Heart left ventricle (tissue), 16 donors: ENCODE measurements at regions not wholly inside any gene's neighbourhood (a gene's known extent, or its start where the extent isn't known, plus 50 kb on each side); places are given as distances from the start of the nearest gene placed in this dataset.

Experiments
- ATAC-seq, 4 donors: fragments of 200-7000 bp; cut with Tn5 transposase; one replicate each; pipeline ENCODE4 v1.9.1; 2020 to 2022; ENCODE audit warnings: moderate library complexity in 4 of 4, mild to moderate bottlenecking in 3 of 4, moderate number of reproducible peaks in 1 of 4
- DNase-seq, 5 donors: peaks; one replicate each; pipeline ENCODE4 v3.0.0-alpha.2; 2020
- H3K27ac ChIP-seq, 12 donors: fragments of 200-600 bp; sonication (generic) in 4 of 12; one replicate each; pipeline versions ENCODE4 v1.5.0 to v1.8.0; 2016 to 2022; ENCODE audit warnings: mild to moderate bottlenecking in 2 of 12
- H3K27me3 ChIP-seq, 9 donors: fragments of 200-600 bp; sonication (generic) in 2 of 9; one replicate each; pipeline versions ENCODE4 v1.5.1 to v1.8.0; 2016 to 2022; ENCODE audit warnings: mild to moderate bottlenecking in 3 of 9
- H3K36me3 ChIP-seq, 9 donors: fragments of 200-600 bp; sonication (generic) in 2 of 9; one replicate each; pipeline versions ENCODE4 v1.5.0 to v1.8.0; 2018 to 2022; ENCODE audit warnings: mild to moderate bottlenecking in 2 of 9
- H3K4me1 ChIP-seq, 12 donors: fragments of 200-600 bp; sonication (generic) in 4 of 12; one replicate each; pipeline versions ENCODE4 v1.5.0 to v1.8.0; 2016 to 2022; ENCODE audit warnings: mild to moderate bottlenecking in 3 of 12
- H3K4me3 ChIP-seq, 12 donors: fragments of 200-600 bp; sonication (generic) in 4 of 12; one replicate each; pipeline versions ENCODE4 v1.5.0 to v1.8.0; 2017 to 2022; ENCODE audit warnings: mild to moderate bottlenecking in 9 of 12, moderate library complexity in 4 of 12
- H3K9me3 ChIP-seq, 12 donors: fragments of 200-600 bp; sonication (generic) in 4 of 12; one replicate each; pipeline versions ENCODE4 v1.5.0 to v1.8.0; 2016 to 2022; ENCODE audit warnings: mild to moderate bottlenecking in 1 of 12
- CTCF ChIP-seq, 12 donors: fragments of 200-600 bp; sonication (generic) in 4 of 12; IDR thresholded peaks; one replicate each; pipeline versions ENCODE4 v1.5.0 to v1.8.0; 2018 to 2022; ENCODE audit warnings: antibody characterized with exemption in 12 of 12, mild to moderate bottlenecking in 5 of 12
- POLR2A ChIP-seq, 2 donors: fragments of 450-650 bp; IDR thresholded peaks; one replicate each; pipeline ENCODE4 v1.6.1; 2017; ENCODE audit warnings: antibody characterized with exemption in 2 of 2, mild to moderate bottlenecking in 2 of 2, moderate library complexity in 2 of 2
- WGBS, 4 donors: extraction: QIAGEN DNeasy Blood & Tissue Kit in 2 of 4; methylation state at CpG; one replicate each; pipeline versions ENCODE4 v1.1.5 to v1.1.7; 2013 to 2018; 5-methylcytosine and 5-hydroxymethylcytosine counted together
- intact Hi-C, 10 donors: fragments of 100-400 bp; cut with DNase I; formaldehyde crosslinking; loops; one replicate each; pipeline versions ENCODE4 v1.11.1 to v1.14.2; 2022
- donor health status: ischemic (EF 13 %, LVEDD 7.1; RV severe dilation, severe dysfunction).
- donor health status: healthy with polysubstance abuse.
- donor health status: DM: no; HTN: yes; CAD: no.
- donor health status: DM: no; HTN: no; CAD: no.
- donor health status: ischemic (EF 25% LVEDD 6.9; RV normal size, moderate dysfunction).
- donor health status: ischemic (EF 25% LVEDD 5.7; RV mildly dilated, moderate dysfunction).
- donor health status: healthy.
- donor health status: DM: yes; HTN: yes; CAD: no.
- donor health status: ischemic (EF 35%, LVEDD 5.7; RV mildly dilated, moderate dysfunction).
- donor health status: nonischemic (EF 11% LVEDD 7.7; RV severe dilation, severe dysfunction).
- donor health status: DM: yes; HTN: yes; CAD: no.
- donor health status: PGD.
- donor health status: ischemic (EF 29% LVEDD 5.4; RV normal size, mild dysfunction).
- donor health status: nonischemic (EF 23%, LVEDD 6.1; RV moderate dilation, normal function).

GRCh38 chr14:88987516-88987915, 163.1 kb downstream of the TTC8 start:
- Histone ChIP-seq H3K36me3 (no peaks in the 10 kb centered on the region), H3K27me3 (peaks cover 0 to 4% (median 0%) of the 10 kb centered on the region in 9 donors), H3K4me3 (no peak overlapping the region), H3K27ac (no peak overlapping the region), H3K9me3 (peaks cover 0 to 12% (median 0%) of the 10 kb centered on the region in 12 donors), H3K4me1 (no peaks in the 10 kb centered on the region)
- DNase-seq = no peak
- TF ChIP-seq CTCF (IDR thresholded peaks at IDR 0.05) (no peak), POLR2A (IDR thresholded peaks at IDR 0.05) (no peak)
- intact Hi-C loops = no loop called here
- no peak for ATAC-seq
- 76 to 87% (median 86%) methylated on average over 2 of the region's 2 CpGs for WGBS, 4 donors

DNA sequence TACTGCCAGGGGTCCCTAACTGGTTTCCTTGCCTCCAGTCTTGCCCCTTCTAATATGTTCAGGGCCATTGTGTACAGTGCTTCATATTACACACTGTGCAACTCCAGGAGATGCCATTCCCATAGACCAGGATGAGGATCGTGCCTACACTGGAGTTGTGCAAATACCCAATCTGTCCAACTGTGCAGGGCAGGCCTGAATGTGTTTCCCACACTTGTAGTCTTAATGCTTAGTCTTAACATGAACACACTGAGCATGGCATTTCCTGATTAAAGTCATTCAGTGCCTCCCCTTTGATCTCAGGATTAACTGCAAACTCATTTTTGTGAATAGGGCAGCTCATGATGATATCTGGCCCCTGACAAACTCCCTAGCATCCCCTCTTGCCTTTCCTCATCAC, 165.5 kb downstream of the TTC8 start:
- ATAC-seq (no peak), DNase-seq (no peak)
- no peak overlapping the region for H3K4me3 ChIP-seq
- no peak overlapping the region for H3K27ac ChIP-seq
- peaks cover 0 to 4% (median 0%) of the 10 kb centered on the region in 9 donors for H3K27me3 ChIP-seq
- TF ChIP-seq CTCF (IDR thresholded peaks at IDR 0.05) (no peak), POLR2A (IDR thresholded peaks at IDR 0.05) (no peak)
- no peaks in the 10 kb centered on the region for H3K36me3 ChIP-seq
- H3K9me3 ChIP-seq = peaks cover 0 to 12% (median 0%) of the 10 kb centered on the region in 12 donors
- WGBS, 4 donors = 90 to 100% (median 93%) methylated on average over 1 of the region's 1 CpG
- H3K4me1 ChIP-seq = no peaks in the 10 kb centered on the region
- intact Hi-C loops = no loop called here

DNA sequence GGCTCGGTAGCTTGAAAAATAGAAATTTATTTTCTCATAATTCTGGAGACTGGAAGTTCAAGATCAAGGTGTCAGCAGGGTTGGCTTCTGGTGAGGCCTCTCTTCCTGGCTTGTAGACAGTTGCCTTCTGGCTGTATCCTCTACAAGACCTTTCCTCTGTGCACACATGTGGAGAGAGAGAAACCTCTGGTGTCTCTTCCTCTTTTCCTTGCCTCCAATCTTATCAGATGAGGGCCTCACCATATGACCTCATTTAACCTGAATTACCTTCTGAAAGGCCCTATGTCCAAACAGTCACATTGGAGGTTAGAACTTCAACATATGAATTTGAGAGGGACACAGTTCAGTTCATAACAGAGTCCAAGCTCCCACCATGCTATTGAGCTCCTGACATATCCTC, 166.4 kb downstream of the TTC8 start:
- no peak overlapping the region for H3K27ac ChIP-seq
- intact Hi-C loops = no loop called here
- 72 to 97% (median 83%) methylated on average over 1 of the region's 1 CpG for WGBS, 4 donors
- no peaks in the 10 kb centered on the region for H3K4me1 ChIP-seq
- no peaks in the 10 kb centered on the region for H3K36me3 ChIP-seq
- TF ChIP-seq CTCF (IDR thresholded peaks at IDR 0.05) (no peak), POLR2A (IDR thresholded peaks at IDR 0.05) (no peak)
- peaks cover 0 to 12% (median 0%) of the 10 kb centered on the region in 12 donors for H3K9me3 ChIP-seq
- H3K4me3 ChIP-seq = no peak overlapping the region
- DNase-seq (no peak), ATAC-seq (no peak)
- H3K27me3 ChIP-seq = peaks cover 0 to 4% (median 0%) of the 10 kb centered on the region in 9 donors

- H3K4me1 ChIP-seq = no peaks in the 10 kb centered on the region
- H3K9me3 ChIP-seq = peaks cover 0 to 12% (median 0%) of the 10 kb centered on the region in 12 donors
- H3K4me3 ChIP-seq = no peak overlapping the region
- DNase-seq (no peak), ATAC-seq (no peak)
- TF ChIP-seq CTCF (IDR thresholded peaks at IDR 0.05) (no peak), POLR2A (IDR thresholded peaks at IDR 0.05) (no peak)
- H3K27ac ChIP-seq = no peak overlapping the region
- H3K36me3 ChIP-seq = no peaks in the 10 kb centered on the region
- intact Hi-C loops = no loop called here
- WGBS, 4 donors = 58 to 67% (median 63%) methylated on average over 3 of the region's 3 CpGs
- peaks cover 0 to 4% (median 0%) of the 10 kb centered on the region in 9 donors for H3K27me3 ChIP-seq
Observed at GRCh38 chr14:88992011-88992410, 167.6 kb downstream of the TTC8 start.
